Duodenal mucosa (tissue), 2 donors: ENCODE measurements at regions not wholly inside any gene's neighbourhood (a gene's known extent, or its start where the extent isn't known, plus 50 kb on each side); places are given as distances from the start of the nearest gene placed in this dataset.
"Not testable (repeated sequence)": the region's sequence is repeated elsewhere in the genome, so short reads cannot be mapped to it uniquely, and the experiment has no call there.

ENCODE experiments used
- H3K27ac ChIP-seq: one replicate; pipeline ENCODE4 v1.7.0; 2013; ENCODE audit warnings: low read depth, low read length
- H3K27me3 ChIP-seq, 2 donors: one replicate each; pipeline ENCODE4 v1.7.0; 2013; ENCODE audit warnings: low read length in 2 of 2, control low read depth in 1 of 2; ENCODE audit not compliant: insufficient read depth in 2 of 2, control insufficient read depth in 1 of 2
- H3K36me3 ChIP-seq, 2 donors: one replicate each; pipeline ENCODE4 v1.7.0; 2013; ENCODE audit warnings: low read length in 2 of 2, control low read depth in 1 of 2; ENCODE audit not compliant: insufficient read depth in 2 of 2, control insufficient read depth in 1 of 2
- H3K4me1 ChIP-seq, 2 donors: one replicate each; pipeline ENCODE4 v1.7.0; 2013; ENCODE audit warnings: low read length in 2 of 2, control low read depth in 1 of 2; ENCODE audit not compliant: insufficient read depth in 2 of 2, control insufficient read depth in 1 of 2
- H3K4me3 ChIP-seq, 2 donors: one replicate each; pipeline ENCODE4 v1.7.0; 2013; ENCODE audit warnings: low read length in 2 of 2, low read depth in 1 of 2
- H3K9ac ChIP-seq, 2 donors: one replicate each; pipeline ENCODE4 v1.7.0; 2013; ENCODE audit warnings: low read length in 2 of 2, low read depth in 1 of 2
- H3K9me3 ChIP-seq, 2 donors: one replicate each; pipeline ENCODE4 v1.7.0; 2013; ENCODE audit warnings: low read length in 2 of 2, control low read depth in 1 of 2; ENCODE audit not compliant: control insufficient read depth in 1 of 2

DNA sequence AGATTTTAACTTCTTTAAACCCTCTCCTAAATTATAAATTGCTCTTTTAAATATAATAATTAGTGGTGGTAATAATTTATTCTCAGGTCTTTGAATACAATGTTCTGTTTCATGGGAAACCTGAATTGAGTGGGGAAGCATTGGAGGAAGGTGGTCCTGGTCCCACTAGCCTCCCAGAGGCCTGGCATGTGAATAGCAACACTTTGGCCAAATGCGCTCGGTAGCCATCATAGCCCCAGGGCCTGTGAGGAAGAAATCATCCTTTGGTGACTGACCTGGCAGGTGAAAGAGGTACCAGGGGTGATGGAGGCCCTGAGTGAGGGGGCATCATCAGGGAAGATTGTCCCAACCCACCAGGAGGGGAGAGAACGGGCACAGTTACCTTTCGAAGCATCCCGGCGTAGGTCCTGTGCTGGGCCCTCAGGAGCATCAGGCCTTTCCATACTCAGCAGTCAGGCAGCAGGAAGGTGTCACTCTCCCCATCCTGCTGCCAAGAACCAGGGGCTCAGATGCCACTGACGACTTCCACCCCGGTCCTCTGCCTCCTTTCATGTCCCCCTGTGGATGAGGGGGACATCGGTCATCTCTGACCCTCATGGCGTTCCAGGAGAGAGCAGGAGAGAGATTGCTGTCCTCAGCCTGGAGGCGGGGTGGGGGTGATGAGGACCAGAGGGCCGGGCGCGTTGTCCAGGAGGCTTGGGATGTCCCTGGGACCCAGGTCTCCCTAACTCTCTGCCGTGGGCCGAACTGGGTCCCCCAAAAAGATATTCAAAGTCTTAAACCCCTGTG is 78.6 kb upstream of the HPCAL1 start:
- Histone ChIP-seq H3K27me3 (no peaks in the 10 kb centered on the region), H3K36me3 (no peaks in the 10 kb centered on the region), H3K9me3 (no peaks in the 10 kb centered on the region), H3K9ac (no peak overlapping the region), H3K4me3 (no peak overlapping the region), H3K27ac (no peak overlapping the region), H3K4me1 (peaks cover 25 to 38% of the 10 kb centered on the region in 2 donors)

- Histone ChIP-seq H3K4me1 (peaks cover 31 to 42% of the 10 kb centered on the region in 2 donors), H3K27ac (no peak overlapping the region), H3K9ac (no peak overlapping the region), H3K9me3 (no peaks in the 10 kb centered on the region), H3K27me3 (no peaks in the 10 kb centered on the region), H3K36me3 (no peaks in the 10 kb centered on the region), H3K4me3 (no peak overlapping the region)
Measured at GRCh38 chr2:10224734-10225133, 78.0 kb upstream of the HPCAL1 start.

DNA sequence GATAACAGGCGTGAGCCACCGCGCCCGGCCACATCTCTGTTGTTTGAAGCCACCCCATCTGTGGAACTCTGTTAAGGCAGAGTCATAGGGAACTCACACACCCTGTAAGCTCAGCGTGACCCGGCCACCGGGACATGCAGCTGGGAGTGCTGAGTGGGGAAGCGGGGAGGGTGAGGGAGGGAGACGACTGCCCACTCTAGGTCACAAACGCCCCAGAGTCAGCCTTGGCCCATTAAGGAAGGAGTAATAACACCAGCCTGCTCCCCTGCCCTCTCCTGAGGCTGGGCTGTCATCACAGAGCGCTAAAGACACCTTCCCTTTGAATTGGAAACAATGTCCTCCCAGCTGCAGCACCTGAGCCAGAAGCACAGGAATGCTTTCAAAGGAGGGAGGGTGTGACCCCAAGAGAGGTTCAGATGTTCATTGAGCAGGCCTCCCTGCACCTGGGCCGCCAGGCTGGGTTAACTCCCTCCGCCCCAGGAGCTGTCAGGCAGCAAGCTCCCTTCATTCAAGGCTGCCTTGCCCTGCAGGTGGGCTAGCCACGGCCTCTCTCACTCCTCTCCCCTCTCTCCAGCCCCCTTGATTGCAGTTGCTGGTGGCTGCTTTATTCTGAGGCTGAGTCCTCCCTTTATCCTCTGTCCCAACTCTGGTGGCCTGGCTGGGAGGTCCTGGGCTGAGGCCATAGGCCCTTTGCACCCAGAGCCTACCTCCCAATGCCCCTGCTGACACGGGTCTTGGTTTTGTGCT is 77.2 kb upstream of the HPCAL1 start:
- no peak overlapping the region for H3K9ac ChIP-seq
- no peak overlapping the region for H3K27ac ChIP-seq
- peaks cover 31 to 43% of the 10 kb centered on the region in 2 donors for H3K4me1 ChIP-seq

GRCh38 chr2:10226038-10226724 is 76.5 kb upstream of the HPCAL1 start:
- H3K9me3 ChIP-seq = no peaks in the 10 kb centered on the region
- no peak overlapping the region for H3K9ac ChIP-seq
- no peaks in the 10 kb centered on the region for H3K36me3 ChIP-seq
- H3K4me3 ChIP-seq = no peak overlapping the region
- no peaks in the 10 kb centered on the region for H3K27me3 ChIP-seq
- peaks cover 31 to 43% of the 10 kb centered on the region in 2 donors for H3K4me1 ChIP-seq
- H3K27ac ChIP-seq = no peak overlapping the region

More for the DNA sequence above, 77.2 kb upstream of the HPCAL1 start:
- H3K36me3 ChIP-seq = no peaks in the 10 kb centered on the region
- H3K9me3 ChIP-seq = no peaks in the 10 kb centered on the region
- H3K4me3 ChIP-seq = no peak overlapping the region
- no peaks in the 10 kb centered on the region for H3K27me3 ChIP-seq

GRCh38 chr2:10228611-10229365 is 73.9 kb upstream of the HPCAL1 start:
- no peaks in the 10 kb centered on the region for H3K36me3 ChIP-seq
- H3K27ac ChIP-seq = no peak overlapping the region
- H3K4me1 ChIP-seq = peaks cover 31 to 43% of the 10 kb centered on the region in 2 donors
- no peaks in the 10 kb centered on the region for H3K9me3 ChIP-seq
- no peaks in the 10 kb centered on the region for H3K27me3 ChIP-seq
- H3K4me3 ChIP-seq = no peak overlapping the region
- peak overlapping the region in 1 of 2 donors; percentile 4 for H3K9ac ChIP-seq

DNA sequence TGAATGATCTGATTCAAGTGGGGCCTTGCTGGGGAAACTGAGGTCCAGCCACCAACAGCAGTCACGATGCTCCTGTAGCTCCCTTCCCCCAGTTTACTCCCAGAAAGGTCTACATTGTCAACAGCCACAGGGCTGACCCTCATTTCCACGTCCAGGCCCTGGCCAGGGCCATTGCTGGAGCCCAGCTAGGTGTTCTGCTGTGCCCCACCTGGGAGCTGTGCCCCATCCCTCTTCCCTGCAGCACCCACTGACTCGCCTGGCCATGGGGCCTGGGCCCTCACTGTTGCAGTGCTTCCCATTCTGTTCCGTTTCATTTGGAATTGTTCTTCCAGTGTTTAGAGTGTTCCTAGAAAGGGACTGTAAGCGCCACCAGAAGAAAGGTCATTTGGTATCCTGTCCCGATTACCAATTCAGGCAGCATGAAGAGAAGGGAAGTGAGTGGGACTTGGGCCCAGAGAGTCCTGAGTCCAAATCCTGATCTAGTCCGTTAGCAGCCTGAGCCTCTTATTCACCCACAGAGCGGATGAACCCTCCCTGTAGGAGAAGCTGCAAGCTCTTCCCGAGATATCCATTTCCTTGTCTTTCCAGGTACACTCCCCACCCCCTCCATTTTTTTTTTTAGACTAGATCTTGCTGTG is 73.1 kb upstream of the HPCAL1 start:
- no peak overlapping the region for H3K4me3 ChIP-seq
- H3K9ac ChIP-seq = no peak overlapping the region
- no peaks in the 10 kb centered on the region for H3K36me3 ChIP-seq
- H3K27ac ChIP-seq = no peak overlapping the region
- H3K9me3 ChIP-seq = no peaks in the 10 kb centered on the region
- peaks cover 31 to 43% of the 10 kb centered on the region in 2 donors for H3K4me1 ChIP-seq
- no peaks in the 10 kb centered on the region for H3K27me3 ChIP-seq

GRCh38 chr2:10230499-10230898 is 72.2 kb upstream of the HPCAL1 start:
- Histone ChIP-seq H3K9me3 (no peaks in the 10 kb centered on the region), H3K4me1 (peaks cover 31 to 35% of the 10 kb centered on the region in 2 donors), H3K4me3 (no peak overlapping the region), H3K27ac (no peak overlapping the region), H3K27me3 (peaks cover 0 to 1% of the 10 kb centered on the region in 2 donors), H3K9ac (no peak overlapping the region), H3K36me3 (no peaks in the 10 kb centered on the region)

- not testable (repeated sequence) for H3K9me3 ChIP-seq, H3K27ac ChIP-seq
Measured at GRCh38 chr2:10230921-10231320, 71.8 kb upstream of the HPCAL1 start.

DNA sequence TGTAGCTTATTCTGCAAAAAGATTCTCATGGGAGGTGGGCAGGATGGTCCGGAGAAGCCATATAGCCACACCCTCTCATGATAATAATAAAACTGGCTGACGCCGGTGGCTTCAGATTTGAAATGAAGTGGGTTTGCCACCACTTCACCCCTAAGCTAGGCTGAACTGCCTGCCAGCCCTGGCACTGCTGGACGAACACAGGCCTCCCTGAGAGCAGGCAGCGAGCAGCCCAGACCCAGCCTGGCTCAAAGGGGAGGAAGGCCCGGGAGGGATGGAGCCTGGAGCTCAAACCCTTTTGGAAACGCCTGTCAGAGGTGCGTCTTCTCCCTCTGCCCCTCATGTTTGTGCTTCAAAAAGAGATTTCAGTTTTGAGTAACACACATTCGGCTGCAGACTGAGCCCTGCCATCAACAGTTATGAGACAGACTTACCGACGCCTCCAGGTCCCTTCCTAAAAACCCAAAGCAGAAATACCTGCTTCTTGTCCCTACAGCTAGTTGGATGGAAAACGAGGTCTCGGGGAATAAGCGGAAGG is 71.1 kb upstream of the HPCAL1 start:
- Histone ChIP-seq H3K27me3 (peaks cover 0 to 7% of the 10 kb centered on the region in 2 donors), H3K9ac (no peak overlapping the region), H3K4me3 (no peak overlapping the region), H3K4me1 (peaks cover 22 to 27% of the 10 kb centered on the region in 2 donors), H3K36me3 (no peaks in the 10 kb centered on the region), H3K9me3 (no peaks in the 10 kb centered on the region), H3K27ac (no peak overlapping the region)

More at GRCh38 chr2:10230921-10231320, 71.8 kb upstream of the HPCAL1 start:
- H3K27me3 ChIP-seq, H3K36me3 ChIP-seq, H3K4me3 ChIP-seq, H3K9ac ChIP-seq: not testable (repeated sequence)
- H3K4me1 ChIP-seq = peaks cover 29 to 34% of the 10 kb centered on the region in 2 donors
